A172 (cell line): ENCODE measurements at regions not wholly inside any gene's neighbourhood (a gene's known extent, or its start where the extent isn't known, plus 50 kb on each side); places are given as distances from the start of the nearest gene placed in this dataset.

Experiments
- DNase-seq: peaks from one replicate; pipeline ENCODE4 v3.0.0-alpha.2; 2015; ENCODE audit warnings: low spot score

GRCh38 chr10:47143473-47143872, 156.5 kb upstream of the GDF10 start:
- DNase-seq: no peak

- DNase-seq: no peak
Observed at GRCh38 chr10:47144525-47144924, 155.5 kb upstream of the GDF10 start.

DNA sequence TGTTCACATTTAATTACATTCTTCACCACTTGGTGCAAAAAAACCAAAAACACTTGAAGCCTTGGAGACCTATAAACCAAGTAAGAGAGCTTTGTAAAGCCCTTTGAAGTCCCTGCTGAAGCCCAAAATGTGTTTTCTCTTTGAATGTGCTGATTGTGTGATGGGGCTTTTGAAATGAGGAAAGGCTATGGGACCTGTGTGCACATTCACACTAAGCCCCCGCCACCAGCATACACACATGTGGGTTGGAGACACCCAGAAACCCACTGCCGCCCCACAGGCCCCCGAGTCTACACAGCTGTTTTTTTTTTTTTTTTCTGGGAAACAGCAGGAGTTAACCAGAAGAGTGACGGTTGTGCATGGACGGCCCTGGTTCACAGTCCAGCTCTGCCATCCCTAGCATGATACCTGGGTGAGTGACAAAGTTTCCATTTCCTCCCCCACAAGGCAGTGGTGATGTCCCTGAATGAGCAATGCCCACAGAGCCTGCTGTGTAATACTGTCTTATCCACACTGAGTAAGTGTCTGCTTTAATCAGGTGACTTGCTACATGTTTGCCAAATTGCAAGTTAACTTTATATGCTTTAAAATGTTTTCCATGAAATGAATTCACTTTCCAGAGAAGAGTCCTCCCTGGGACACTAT, 154.6 kb upstream of the GDF10 start:
- no peak for DNase-seq

GRCh38 chr10:47146572-47146971, 153.4 kb upstream of the GDF10 start:
- no peak for DNase-seq

DNA sequence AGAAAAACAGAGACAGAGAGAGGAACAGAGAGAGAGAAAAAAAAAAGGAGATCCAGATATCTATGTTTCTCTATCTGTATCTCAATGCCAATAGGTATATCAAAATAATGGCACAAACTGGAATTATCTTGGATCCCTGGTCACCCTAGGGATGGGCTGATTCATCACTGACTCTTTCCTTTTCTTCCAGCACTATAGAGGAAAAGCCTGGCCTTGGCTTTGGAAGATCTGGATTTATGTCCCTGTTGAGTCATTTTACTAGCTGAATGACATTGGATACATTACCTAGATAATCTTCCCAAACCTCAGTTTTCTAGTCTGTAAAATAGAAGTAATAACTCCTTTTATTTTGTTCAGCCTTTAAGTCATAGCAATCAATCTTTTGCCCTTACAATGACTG, 152.8 kb upstream of the GDF10 start:
- no peak for DNase-seq

- no peak for DNase-seq
Observed at GRCh38 chr10:47150581-47150980, 149.4 kb upstream of the GDF10 start.

DNA sequence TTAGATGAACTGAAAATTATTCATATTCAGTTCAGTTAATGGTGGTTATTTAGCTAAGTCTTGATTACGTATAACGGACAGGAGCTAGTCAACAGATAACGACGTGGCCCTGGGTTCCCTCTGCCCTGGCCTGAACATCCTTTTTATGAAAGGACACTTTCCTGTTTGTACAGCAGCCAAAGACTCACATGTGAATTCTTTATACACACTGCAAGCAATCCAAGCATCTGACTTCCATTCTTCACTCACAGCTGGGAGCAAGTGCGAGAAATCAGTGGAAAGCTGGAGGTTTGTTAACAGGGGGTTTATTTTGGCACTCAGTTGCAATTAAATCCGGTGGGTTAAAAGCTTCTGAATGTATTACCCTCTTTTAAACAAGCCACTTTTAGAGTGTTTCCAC, 148.1 kb upstream of the GDF10 start:
- DNase-seq: no peak

- DNase-seq: peak; percentile 52
Observed at GRCh38 chr10:47152861-47153349, 147.1 kb upstream of the GDF10 start.

DNA sequence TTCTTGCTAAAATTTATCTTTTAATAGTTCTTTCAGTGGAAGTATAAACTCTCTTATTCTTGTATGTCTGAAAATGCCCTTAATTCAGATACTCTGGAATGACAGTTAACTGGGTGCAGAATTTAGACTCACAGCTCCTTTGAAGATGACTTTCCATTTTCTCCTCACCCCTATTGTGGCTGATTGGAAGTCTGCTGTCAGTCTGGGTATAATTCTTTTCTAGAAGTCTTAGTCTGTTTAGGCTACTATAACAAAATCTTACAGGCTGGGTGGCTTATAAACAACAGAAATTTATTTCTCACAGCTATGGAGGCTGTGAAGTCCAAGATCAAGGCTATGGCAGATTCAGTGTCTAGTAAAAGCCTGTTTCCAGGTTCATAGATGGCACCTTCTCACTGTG, 145.2 kb upstream of the GDF10 start:
- DNase-seq: no peak

DNA sequence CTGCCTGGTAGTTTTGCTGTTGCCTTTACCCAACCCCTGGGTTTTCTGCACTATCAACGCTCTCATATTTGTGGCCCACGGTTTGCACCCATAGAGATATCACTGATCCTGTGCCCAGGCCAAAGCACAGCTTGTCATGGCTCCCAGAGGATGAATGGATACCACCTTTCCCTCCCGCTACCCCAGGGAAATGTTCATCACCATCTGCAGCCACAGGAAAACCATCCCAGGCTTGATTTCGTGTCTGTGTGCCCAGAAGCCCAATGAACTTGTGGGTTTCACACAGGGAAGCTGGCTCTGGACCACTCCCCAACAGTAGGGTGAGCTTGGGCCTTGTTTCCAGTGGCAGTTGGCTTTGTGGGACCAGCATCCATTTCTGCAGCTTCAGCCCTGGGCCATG, 143.1 kb upstream of the GDF10 start:
- no peak for DNase-seq

GRCh38 chr10:47158116-47159071, 141.6 kb upstream of the GDF10 start:
- no peak for DNase-seq

DNA sequence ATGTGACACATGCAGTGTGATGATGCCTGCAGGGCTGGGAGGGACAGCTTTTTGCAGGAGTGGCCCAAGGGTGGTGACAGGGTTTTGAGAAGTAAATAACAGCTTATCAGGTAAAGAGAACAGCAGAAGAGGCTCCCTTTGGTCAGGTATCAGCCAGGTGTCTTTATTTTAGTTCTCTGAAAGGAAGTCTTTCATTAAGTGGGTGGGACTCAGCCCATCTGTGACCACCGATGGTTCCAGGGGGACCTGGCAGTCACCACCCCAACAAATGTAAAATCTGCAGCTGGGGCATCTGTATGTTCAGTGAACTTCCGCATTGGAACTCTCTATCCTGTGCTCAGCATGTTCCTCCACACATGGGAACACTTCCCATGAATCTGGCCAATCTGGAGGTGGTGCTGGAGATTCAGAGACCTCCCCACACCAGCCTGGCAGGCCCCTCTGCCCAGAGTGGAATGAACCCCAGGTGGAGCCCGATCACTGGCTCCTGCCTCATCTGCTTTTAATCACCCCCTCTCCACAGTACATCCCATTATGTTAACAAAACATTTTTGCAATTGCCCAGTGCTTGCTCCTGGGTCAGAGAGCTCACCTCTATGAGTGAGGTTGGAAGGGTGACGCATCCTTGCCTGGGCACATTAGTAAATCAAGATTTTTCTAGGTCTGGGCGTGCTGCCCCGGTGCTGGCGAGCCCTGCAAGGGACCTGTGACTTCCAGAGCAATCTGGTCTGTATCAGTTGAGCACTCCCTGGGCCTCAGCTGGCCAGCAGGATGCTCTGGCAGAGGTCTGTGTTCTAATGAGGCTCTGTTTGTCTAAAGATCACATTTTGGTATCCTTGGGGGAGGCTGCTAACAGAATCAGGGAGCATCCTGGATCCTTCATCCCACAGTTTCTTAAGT, 140.4 kb upstream of the GDF10 start:
- DNase-seq: no peak

- DNase-seq: no peak
Observed at GRCh38 chr10:47160261-47160908, 139.6 kb upstream of the GDF10 start.

GRCh38 chr10:47160967-47161366, 139.0 kb upstream of the GDF10 start:
- no peak for DNase-seq

- DNase-seq: no peak
Observed at GRCh38 chr10:47161465-47161864, 138.5 kb upstream of the GDF10 start.

DNA sequence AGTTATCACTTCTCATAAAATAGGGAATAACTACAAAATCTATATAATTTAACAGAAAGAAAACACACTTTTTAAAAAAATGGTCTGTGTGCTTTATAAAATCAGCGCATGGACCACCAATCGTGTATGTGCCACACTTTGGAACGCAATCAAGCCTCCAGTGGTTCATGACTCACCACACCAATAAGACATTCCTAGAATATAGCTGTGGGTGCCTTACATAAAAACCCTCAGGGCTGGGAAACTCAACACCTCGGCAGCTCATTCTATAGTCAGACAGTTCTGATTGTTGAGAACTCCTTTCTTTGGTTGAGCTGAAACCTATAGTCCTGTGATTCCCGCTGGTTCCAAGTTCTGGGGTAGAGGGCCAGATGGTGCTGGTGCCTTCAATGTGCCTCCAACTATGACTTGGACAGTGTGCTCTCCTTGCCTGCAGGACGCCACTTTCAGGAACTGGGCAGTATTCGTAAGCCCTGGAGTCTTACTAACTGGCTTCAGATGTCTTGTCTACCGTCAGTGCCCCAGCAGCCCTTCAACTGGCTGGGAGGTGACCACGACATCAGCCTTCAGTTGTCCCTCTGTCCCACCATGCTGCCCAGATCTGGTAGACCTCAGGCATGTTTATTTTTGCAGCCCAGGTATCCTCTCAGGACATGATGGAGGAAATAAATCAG, 135.7 kb upstream of the GDF10 start:
- DNase-seq: peak; percentile 86

DNA sequence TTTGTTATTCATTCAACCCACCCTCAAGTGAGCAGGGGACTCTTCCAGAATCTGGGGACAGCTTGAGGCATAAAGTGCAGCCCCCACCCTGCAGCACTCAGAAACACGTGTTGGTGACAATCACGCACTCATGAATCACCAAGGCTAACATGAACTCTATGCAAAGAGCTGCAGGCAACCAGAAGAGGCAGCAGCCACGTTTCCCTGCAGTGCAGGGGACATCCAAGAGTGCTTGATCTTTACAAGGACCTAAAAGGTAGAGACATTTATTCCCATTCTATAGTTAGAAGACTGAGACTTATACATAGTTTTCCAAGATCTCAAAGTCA, 135.2 kb upstream of the GDF10 start:
- DNase-seq: no peak

DNA sequence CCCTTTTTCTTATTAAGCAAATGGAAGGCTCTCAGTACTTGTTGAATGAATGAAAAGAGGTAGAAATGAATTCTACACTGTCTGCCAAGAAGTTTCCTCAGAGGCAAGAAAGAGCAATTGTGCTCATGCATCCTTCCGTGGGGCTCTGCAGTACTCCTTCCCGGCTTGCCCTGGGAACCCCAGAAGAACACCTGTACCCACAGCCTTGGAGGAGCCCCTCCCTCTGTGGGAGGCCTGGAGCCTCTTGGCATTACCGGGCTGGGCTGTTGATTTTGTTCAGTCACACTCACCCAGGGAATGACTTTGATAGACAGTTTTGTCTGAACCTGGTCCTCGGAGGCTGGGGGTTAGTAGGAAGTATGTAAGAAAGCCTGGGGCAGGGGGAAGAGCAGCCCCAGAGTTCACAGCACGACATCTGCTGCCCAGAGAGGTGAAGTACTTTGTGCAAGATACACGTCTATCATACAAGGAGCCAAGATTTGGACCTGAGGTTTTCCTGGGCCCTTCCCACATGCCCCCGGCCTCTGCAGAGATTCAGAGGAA, 134.8 kb upstream of the GDF10 start:
- DNase-seq: no peak

- no peak for DNase-seq
Observed at GRCh38 chr10:47165711-47166404, 134.1 kb upstream of the GDF10 start.

DNA sequence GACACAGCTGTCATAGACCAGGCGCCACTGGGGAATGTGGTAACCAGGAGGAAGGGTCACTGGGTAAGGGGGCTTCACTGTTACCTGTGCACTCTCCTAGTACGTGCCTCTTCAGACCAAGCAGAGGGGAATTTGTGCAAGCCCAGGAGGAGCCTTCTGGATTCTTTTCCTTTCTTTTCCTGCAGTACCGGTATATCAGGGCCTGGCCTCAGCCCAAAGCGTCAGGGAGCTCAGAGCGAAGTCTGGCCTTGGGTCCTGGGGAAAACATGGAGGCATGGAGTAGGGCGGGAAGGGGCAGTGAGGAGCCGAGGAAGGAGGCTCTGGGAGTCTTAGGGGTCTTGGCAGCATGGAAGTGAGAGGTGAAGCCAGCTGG, 133.6 kb upstream of the GDF10 start:
- no peak for DNase-seq
